ENCODE measurements at regions not wholly inside any gene's neighbourhood (a gene's known extent, or its start where the extent isn't known, plus 50 kb on each side); places are given as distances from the start of the nearest gene placed in this dataset.

DNA sequence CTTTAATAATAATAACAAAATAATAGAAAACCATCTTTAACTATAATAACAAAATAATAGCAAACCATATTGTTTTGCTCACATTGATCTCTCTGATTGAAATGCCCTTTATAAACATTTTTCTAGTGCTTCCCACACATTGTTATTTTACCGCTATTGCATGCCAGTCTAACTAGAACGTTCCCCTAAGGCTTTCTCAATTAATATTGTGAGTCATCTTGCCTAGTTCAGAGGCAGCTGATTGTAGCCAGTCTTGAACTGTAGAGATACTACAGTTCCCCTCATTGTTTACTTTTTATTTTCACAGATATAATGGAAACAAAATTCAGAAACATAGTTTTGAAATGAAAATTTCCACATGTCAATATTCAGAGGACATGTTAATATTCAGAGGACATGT is 192.3 kb upstream of the ADGRL4 start:
- Histone ChIP-seq H4K20me1 (ENCODE audit: insufficient read depth, low read depth, low read length) (no peaks in the 10 kb centered on the region), H3K4me2 (ENCODE audit: low read depth, low read length, poor library complexity, severe bottlenecking) (no peak overlapping the region), H2AFZ (ENCODE audit: low read length) (no peak overlapping the region), H3K4me3 (ENCODE audit: low read length) (no peak overlapping the region), H3K9me2 (replicated peaks; ENCODE audit: insufficient read depth, low read length) (no peaks in the 10 kb centered on the region), H3K27me3 (ENCODE audit: low read length) (no peaks in the 10 kb centered on the region), H3K36me3 (ENCODE audit: insufficient read depth, low read length) (no peaks in the 10 kb centered on the region), H3K4me1 (ENCODE audit: low read length) (no peaks in the 10 kb centered on the region), H3K27ac (ENCODE audit: low read length) (no peak overlapping the region), H3K79me2 (ENCODE audit: low read length) (no peaks in the 10 kb centered on the region), H3K9ac (ENCODE audit: low read length) (no peak overlapping the region), H3K9me3 (ENCODE audit: low read length) (peaks cover 11% of the 10 kb centered on the region; the same call in 1 of the 2 replicates)
- DNase-seq: no peak

GRCh38 chr1:79197421-79197820 is 190.9 kb upstream of the ADGRL4 start:
- no peak for DNase-seq
- Histone ChIP-seq H3K27ac (ENCODE audit: low read length) (no peak overlapping the region), H3K9me2 (replicated peaks; ENCODE audit: insufficient read depth, low read length) (no peaks in the 10 kb centered on the region), H3K4me1 (ENCODE audit: low read length) (no peaks in the 10 kb centered on the region), H3K79me2 (ENCODE audit: low read length) (no peaks in the 10 kb centered on the region), H3K4me3 (ENCODE audit: low read length) (no peak overlapping the region), H3K4me2 (ENCODE audit: low read depth, low read length, poor library complexity, severe bottlenecking) (no peak overlapping the region), H3K27me3 (ENCODE audit: low read length) (no peaks in the 10 kb centered on the region), H3K36me3 (ENCODE audit: insufficient read depth, low read length) (no peaks in the 10 kb centered on the region), H3K9me3 (ENCODE audit: low read length) (peaks cover 14% of the 10 kb centered on the region; the same call in 1 of the 2 replicates), H4K20me1 (ENCODE audit: insufficient read depth, low read depth, low read length) (no peaks in the 10 kb centered on the region), H3K9ac (ENCODE audit: low read length) (no peak overlapping the region), H2AFZ (ENCODE audit: low read length) (no peak overlapping the region)

GRCh38 chr1:79196211-79196610 is 189.7 kb upstream of the ADGRL4 start:
- Histone ChIP-seq H2AFZ (ENCODE audit: low read length) (no peak overlapping the region), H3K9me3 (ENCODE audit: low read length) (peaks cover 12% of the 10 kb centered on the region; the same call in 1 of the 2 replicates), H3K4me2 (ENCODE audit: low read depth, low read length, poor library complexity, severe bottlenecking) (no peak overlapping the region), H3K27ac (ENCODE audit: low read length) (no peak overlapping the region), H3K36me3 (ENCODE audit: insufficient read depth, low read length) (no peaks in the 10 kb centered on the region), H3K4me1 (ENCODE audit: low read length) (no peaks in the 10 kb centered on the region), H3K79me2 (ENCODE audit: low read length) (no peaks in the 10 kb centered on the region), H3K4me3 (ENCODE audit: low read length) (no peak overlapping the region), H3K9ac (ENCODE audit: low read length) (no peak overlapping the region), H3K9me2 (replicated peaks; ENCODE audit: insufficient read depth, low read length) (no peaks in the 10 kb centered on the region), H4K20me1 (ENCODE audit: insufficient read depth, low read depth, low read length) (no peaks in the 10 kb centered on the region), H3K27me3 (ENCODE audit: low read length) (no peaks in the 10 kb centered on the region)
- no peak for DNase-seq

DNA sequence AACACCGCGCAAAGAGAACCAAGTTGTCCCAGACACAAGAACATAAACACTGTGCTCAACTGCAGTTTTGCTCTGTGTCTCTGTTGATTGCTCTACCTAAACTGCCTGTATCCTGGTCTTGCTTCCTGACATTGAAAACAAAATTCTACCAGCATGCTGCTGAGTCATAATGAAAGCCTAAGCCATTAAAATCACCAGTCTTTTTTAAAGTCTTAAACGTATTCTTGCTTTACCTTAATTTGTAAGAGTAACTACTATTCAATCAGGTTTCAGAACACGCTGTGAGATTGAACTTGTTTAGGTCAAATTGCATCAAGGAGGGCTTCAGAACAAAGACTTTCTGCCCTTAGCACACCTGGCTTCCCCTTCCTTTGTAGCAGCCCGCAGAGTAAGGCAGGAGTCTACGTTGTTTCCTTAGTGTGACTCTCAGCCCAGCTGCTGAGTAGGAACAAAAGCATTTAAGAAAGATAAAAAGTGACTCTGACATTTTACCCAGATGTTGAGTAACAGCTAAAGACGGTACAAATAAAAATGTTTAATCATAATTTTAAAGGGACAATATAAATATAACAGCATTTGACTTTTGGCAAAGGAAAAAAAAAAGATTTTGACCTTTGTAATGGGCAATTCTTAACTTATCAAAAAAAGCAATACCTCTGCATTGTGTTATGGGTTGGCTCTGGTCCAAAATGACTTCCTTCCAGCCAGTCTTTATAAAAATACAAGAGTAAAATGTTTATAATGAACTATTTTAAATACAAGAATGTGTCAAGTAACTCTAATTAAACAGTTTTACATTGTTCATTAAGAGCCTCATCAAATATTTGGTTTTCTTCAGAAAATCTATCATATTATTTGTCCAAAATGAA is 186.9 kb upstream of the ADGRL4 start:
- Histone ChIP-seq H3K4me1 (ENCODE audit: low read length) (no peaks in the 10 kb centered on the region), H3K9me2 (replicated peaks; ENCODE audit: insufficient read depth, low read length) (no peaks in the 10 kb centered on the region), H3K9me3 (ENCODE audit: low read length) (peaks cover 8% of the 10 kb centered on the region; the same call in 1 of the 2 replicates), H4K20me1 (ENCODE audit: insufficient read depth, low read depth, low read length) (no peaks in the 10 kb centered on the region), H2AFZ (ENCODE audit: low read length) (no peak overlapping the region), H3K27ac (ENCODE audit: low read length) (no peak overlapping the region), H3K4me2 (ENCODE audit: low read depth, low read length, poor library complexity, severe bottlenecking) (no peak overlapping the region), H3K9ac (ENCODE audit: low read length) (no peak overlapping the region), H3K79me2 (ENCODE audit: low read length) (no peaks in the 10 kb centered on the region), H3K36me3 (ENCODE audit: insufficient read depth, low read length) (no peaks in the 10 kb centered on the region), H3K27me3 (ENCODE audit: low read length) (no peaks in the 10 kb centered on the region), H3K4me3 (ENCODE audit: low read length) (no peak overlapping the region)
- DNase-seq: no peak

DNA sequence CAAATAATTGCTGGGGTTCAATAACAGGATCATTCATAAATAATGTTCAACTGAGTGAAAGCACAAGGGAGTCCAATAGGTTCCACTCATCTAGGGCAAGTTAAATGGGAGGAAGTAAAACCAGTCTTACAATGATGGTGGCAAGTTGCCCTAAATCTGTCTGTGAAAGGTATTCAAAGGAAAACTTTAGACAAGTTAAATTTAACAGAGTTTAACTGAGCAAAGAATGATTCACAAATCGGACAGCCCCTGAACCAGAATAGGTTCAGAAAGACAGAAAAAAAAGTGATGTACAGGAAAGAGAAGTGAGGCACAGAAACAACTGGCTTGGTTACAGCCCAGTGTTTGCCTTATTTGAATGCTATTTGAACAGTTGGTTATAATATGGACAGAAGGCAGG is 183.5 kb upstream of the ADGRL4 start:
- Histone ChIP-seq H3K9me2 (replicated peaks; ENCODE audit: insufficient read depth, low read length) (no peaks in the 10 kb centered on the region), H2AFZ (ENCODE audit: low read length) (no peak overlapping the region), H3K9ac (ENCODE audit: low read length) (no peak overlapping the region), H4K20me1 (ENCODE audit: insufficient read depth, low read depth, low read length) (no peaks in the 10 kb centered on the region), H3K36me3 (ENCODE audit: insufficient read depth, low read length) (no peaks in the 10 kb centered on the region), H3K27ac (ENCODE audit: low read length) (no peak overlapping the region), H3K27me3 (ENCODE audit: low read length) (no peaks in the 10 kb centered on the region), H3K79me2 (ENCODE audit: low read length) (no peaks in the 10 kb centered on the region), H3K4me1 (ENCODE audit: low read length) (no peaks in the 10 kb centered on the region), H3K4me3 (ENCODE audit: low read length) (no peak overlapping the region), H3K9me3 (ENCODE audit: low read length) (peaks cover 28% of the 10 kb centered on the region), H3K4me2 (ENCODE audit: low read depth, low read length, poor library complexity, severe bottlenecking) (no peak overlapping the region)
- DNase-seq: no peak

- Histone ChIP-seq H3K9me2 (replicated peaks; ENCODE audit: insufficient read depth, low read length) (no peaks in the 10 kb centered on the region), H3K4me3 (ENCODE audit: low read length) (no peak overlapping the region), H3K27ac (ENCODE audit: low read length) (no peak overlapping the region), H2AFZ (ENCODE audit: low read length) (no peak overlapping the region), H3K9me3 (ENCODE audit: low read length) (peaks cover 36% of the 10 kb centered on the region), H3K9ac (ENCODE audit: low read length) (no peak overlapping the region), H3K79me2 (ENCODE audit: low read length) (no peaks in the 10 kb centered on the region), H3K4me2 (ENCODE audit: low read depth, low read length, poor library complexity, severe bottlenecking) (no peak overlapping the region), H4K20me1 (ENCODE audit: insufficient read depth, low read depth, low read length) (no peaks in the 10 kb centered on the region), H3K4me1 (ENCODE audit: low read length) (no peaks in the 10 kb centered on the region), H3K36me3 (ENCODE audit: insufficient read depth, low read length) (no peaks in the 10 kb centered on the region), H3K27me3 (ENCODE audit: low read length) (no peaks in the 10 kb centered on the region)
- DNase-seq: no peak
Observed at GRCh38 chr1:79188337-79188736, 181.8 kb upstream of the ADGRL4 start.

GRCh38 chr1:79186260-79186659 is 179.7 kb upstream of the ADGRL4 start:
- no peak for DNase-seq
- Histone ChIP-seq H3K4me3 (ENCODE audit: low read length) (no peak overlapping the region), H4K20me1 (ENCODE audit: insufficient read depth, low read depth, low read length) (no peaks in the 10 kb centered on the region), H3K9me3 (ENCODE audit: low read length) (peaks cover 37% of the 10 kb centered on the region), H3K27me3 (ENCODE audit: low read length) (no peaks in the 10 kb centered on the region), H2AFZ (ENCODE audit: low read length) (no peak overlapping the region), H3K4me1 (ENCODE audit: low read length) (no peaks in the 10 kb centered on the region), H3K9me2 (replicated peaks; ENCODE audit: insufficient read depth, low read length) (no peaks in the 10 kb centered on the region), H3K4me2 (ENCODE audit: low read depth, low read length, poor library complexity, severe bottlenecking) (no peak overlapping the region), H3K79me2 (ENCODE audit: low read length) (no peaks in the 10 kb centered on the region), H3K27ac (ENCODE audit: low read length) (no peak overlapping the region), H3K9ac (ENCODE audit: low read length) (no peak overlapping the region), H3K36me3 (ENCODE audit: insufficient read depth, low read length) (no peaks in the 10 kb centered on the region)

- DNase-seq: no peak
Observed at GRCh38 chr1:79177844-79178243, 171.3 kb upstream of the ADGRL4 start.

More at GRCh38 chr1:79177844-79178243, 171.3 kb upstream of the ADGRL4 start:
- Histone ChIP-seq H3K9me2 (replicated peaks; ENCODE audit: insufficient read depth, low read length) (no peaks in the 10 kb centered on the region), H3K4me2 (ENCODE audit: low read depth, low read length, poor library complexity, severe bottlenecking) (no peak overlapping the region), H2AFZ (ENCODE audit: low read length) (no peak overlapping the region), H3K79me2 (ENCODE audit: low read length) (no peaks in the 10 kb centered on the region), H3K9ac (ENCODE audit: low read length) (no peak overlapping the region), H3K36me3 (ENCODE audit: insufficient read depth, low read length) (no peaks in the 10 kb centered on the region), H3K4me3 (ENCODE audit: low read length) (no peak overlapping the region), H4K20me1 (ENCODE audit: insufficient read depth, low read depth, low read length) (no peaks in the 10 kb centered on the region), H3K9me3 (ENCODE audit: low read length) (peaks cover 15% of the 10 kb centered on the region), H3K27ac (ENCODE audit: low read length) (no peak overlapping the region), H3K27me3 (ENCODE audit: low read length) (no peaks in the 10 kb centered on the region), H3K4me1 (ENCODE audit: low read length) (no peaks in the 10 kb centered on the region)
